GM12865 (cell line): ENCODE measurements at regions not wholly inside any gene's neighbourhood (a gene's known extent, or its start where the extent isn't known, plus 50 kb on each side); places are given as distances from the start of the nearest gene placed in this dataset.

ENCODE experiments used
- DNase-seq: peaks from one replicate; pipeline ENCODE4 v3.0.0; 2010; ENCODE audit warnings: low read depth
- H3K4me3 ChIP-seq: 2 replicates; pipeline ENCODE4 v1.5.1; 2011; ENCODE audit warnings: mild to moderate bottlenecking, low read depth, low read length, control low read depth
- TF ChIP-seq, protein P1 (sequence below): IDR thresholded peaks from 2 replicates; pipeline ENCODE4 v1.5.1; 2011; ENCODE audit warnings: low read length, control low read depth, low read depth, inconsistent platforms; ENCODE audit not compliant: insufficient read depth; ENCODE audit errors: missing control alignments

DNA sequence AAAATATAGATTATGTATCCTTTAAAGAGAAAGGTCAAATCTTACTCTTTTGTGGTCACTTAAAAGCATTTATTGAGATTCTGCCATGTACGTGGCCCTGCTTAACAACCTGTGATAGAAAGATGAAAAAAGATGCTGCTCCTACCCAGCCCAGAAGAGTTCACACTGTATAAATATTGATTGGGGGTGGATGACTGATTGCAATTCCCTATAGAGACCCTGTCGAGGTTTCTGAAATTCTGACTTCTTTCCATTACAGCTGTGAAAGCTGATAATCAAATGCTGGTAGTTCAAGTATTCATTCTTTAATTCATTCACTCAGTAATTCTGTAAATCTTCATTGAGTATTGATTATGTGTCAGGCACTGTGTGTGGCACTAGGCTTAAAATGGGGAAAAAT lies 114.1 kb upstream of the CHL1 start:
- TF ChIP-seq, protein P1, sequence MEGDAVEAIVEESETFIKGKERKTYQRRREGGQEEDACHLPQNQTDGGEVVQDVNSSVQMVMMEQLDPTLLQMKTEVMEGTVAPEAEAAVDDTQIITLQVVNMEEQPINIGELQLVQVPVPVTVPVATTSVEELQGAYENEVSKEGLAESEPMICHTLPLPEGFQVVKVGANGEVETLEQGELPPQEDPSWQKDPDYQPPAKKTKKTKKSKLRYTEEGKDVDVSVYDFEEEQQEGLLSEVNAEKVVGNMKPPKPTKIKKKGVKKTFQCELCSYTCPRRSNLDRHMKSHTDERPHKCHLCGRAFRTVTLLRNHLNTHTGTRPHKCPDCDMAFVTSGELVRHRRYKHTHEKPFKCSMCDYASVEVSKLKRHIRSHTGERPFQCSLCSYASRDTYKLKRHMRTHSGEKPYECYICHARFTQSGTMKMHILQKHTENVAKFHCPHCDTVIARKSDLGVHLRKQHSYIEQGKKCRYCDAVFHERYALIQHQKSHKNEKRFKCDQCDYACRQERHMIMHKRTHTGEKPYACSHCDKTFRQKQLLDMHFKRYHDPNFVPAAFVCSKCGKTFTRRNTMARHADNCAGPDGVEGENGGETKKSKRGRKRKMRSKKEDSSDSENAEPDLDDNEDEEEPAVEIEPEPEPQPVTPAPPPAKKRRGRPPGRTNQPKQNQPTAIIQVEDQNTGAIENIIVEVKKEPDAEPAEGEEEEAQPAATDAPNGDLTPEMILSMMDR, result no peak
- no peak overlapping the region for H3K4me3 ChIP-seq
- DNase-seq, result no peak

DNA sequence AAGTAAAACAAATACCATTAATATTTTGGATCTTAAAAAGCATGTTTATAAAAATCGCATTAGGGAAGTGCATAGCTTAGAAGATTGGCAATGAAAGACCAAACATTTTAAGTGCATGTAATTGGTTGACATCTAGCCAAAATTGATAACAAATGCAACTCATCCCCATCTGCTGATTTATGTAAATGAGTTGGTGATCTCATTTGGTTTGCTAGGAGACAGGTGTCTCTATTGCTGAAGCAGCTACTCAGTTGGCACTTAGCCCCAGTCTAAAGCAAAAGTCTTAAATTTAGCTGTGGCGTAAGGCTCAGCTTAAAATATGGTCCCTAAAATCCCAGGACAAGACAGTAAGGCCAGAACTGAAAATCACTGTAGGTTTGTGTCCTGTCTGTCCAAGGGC lies 113.5 kb upstream of the CHL1 start:
- TF ChIP-seq, protein P1, result no peak
- no peak overlapping the region for H3K4me3 ChIP-seq
- DNase-seq, result no peak

DNA sequence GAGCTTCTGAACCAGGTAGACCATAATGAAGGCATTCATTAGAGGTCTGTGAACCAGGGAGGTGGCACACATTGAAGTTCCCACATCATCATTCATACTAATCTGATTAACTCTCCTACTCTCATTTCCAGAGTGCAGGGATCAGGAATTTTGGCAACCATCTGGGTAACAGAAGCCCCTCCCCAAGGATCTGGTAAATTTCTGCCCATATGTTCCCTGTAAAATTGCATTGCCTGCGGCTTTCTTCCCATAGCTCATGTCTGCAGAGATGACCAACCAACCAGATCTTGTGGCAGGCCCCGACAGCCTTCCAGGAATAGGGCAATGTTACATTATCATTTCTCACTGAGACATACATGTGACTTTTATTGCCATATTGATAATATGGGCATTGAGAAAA lies 111.4 kb upstream of the CHL1 start:
- DNase-seq, result no peak
- H3K4me3 ChIP-seq, result no peak overlapping the region
- TF ChIP-seq, protein P1, result no peak

DNA sequence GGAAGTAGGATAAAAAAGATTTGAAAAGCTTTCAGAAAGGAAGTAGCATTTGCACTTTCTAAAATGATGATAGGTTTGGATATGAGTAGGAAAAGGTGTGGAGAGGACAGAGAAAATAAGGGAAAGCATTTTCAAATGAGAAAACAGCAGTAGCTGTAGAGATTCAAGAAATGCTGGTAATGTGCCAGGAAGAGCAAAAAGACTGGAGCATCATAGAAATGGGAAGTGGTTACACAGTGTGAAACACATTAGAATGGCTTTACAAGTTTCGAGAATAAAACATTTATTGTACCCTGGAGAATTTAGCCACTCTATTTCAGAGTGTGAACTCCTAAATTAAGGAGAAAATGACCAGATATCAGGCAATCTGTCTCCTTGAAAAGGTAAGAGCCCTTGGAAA lies 108.3 kb upstream of the CHL1 start:
- H3K4me3 ChIP-seq, result no peak overlapping the region
- TF ChIP-seq, protein P1, result no peak
- no peak for DNase-seq

DNA sequence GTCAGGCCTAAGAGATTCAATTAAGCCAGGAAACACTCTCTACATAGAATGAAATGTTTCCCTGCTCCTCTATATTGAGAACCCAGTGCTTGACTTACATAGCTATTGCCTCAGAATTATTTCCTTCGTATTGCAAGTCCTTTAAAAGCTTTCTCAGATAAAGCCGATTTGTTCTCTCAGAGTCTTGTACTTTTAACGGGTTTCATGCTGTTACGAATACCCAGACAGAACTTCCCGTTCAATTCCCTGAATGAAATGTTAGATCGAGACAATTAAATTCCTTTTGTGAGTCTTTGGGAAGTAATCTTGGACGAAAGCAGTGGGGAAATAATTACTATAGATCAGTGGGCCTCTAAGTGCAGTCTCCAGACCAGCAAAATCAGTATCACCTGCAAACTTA lies 102.8 kb upstream of the CHL1 start:
- no peak for DNase-seq
- H3K4me3 ChIP-seq, result no peak overlapping the region
- TF ChIP-seq, protein P1, result no peak

DNA sequence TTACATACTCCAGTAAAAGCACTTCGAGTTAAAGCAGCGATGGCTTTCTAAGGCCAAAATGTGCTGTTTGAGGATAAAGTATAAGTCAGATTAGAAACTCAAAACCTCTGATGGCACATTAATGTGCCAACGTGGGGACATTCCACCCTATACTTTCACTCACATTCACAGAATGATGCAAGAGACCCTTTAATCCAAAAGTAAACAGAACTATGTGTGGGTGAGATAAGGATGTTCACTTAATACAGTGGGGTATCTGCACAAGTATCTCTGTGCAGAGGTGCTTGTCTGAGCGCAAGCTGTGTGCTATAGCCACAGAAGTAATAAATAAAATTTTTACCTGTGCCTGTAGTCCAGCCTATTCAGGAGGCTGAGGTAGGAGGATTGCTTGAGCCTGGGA lies 100.3 kb upstream of the CHL1 start:
- no peak for DNase-seq
- TF ChIP-seq, protein P1, result no peak
- no peak overlapping the region for H3K4me3 ChIP-seq

DNA sequence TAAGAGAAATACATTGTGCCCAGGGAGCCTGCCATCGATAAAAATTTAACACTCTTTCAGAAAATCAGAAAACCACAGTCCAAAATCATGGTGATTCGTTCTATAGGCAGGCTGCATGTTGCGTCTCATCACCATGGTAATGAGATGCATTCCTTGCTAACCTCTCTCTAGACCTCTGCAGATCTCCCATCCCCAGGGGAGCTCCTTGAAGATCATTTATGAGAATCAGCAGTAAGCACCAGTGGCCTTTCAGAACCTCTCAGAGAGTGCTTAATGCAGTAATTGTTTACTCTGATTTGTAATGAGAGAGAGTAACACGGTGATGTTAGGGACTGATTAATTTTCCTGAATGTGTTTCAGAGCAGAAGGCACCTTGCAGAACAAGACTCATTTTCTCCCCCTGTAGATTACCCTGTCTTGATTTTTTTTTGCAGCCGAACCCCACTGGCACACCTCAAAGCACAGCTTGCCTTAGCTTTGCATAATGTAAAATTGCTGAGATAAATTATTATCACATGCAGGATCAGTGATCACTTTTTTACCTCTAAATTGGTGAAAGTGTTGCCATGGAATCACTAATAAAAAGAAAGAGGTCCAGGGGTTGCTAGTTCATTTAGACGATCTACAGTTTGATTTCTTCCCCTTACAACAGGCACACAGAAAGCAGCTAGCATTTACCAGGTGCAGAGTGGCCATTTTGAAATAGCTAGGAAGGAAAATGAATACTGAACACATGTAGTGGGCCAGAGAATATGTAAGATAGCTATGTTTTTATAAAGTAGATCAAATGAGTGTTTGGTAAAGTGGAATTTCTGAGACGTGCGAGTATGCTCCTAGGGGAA lies 98.9 kb upstream of the CHL1 start:
- H3K4me3 ChIP-seq, result no peak overlapping the region
- TF ChIP-seq, protein P1, result no peak
- no peak for DNase-seq
